GM21390 (cell line): ENCODE measurements at regions not wholly inside any gene's neighbourhood (a gene's known extent, or its start where the extent isn't known, plus 50 kb on each side); places are given as distances from the start of the nearest gene placed in this dataset.

Experiments
- ATAC-seq: cut with Tn5 transposase; IDR thresholded peaks from one replicate; pipeline ENCODE4 v1.9.1; 2021; ENCODE audit not compliant: unreplicated experiment

GRCh38 chr1:91152331-91152730 is 130.5 kb upstream of the ZNF644 start:
- no peak for ATAC-seq

GRCh38 chr1:91151702-91152101 is 129.9 kb upstream of the ZNF644 start:
- no peak for ATAC-seq

GRCh38 chr1:91148641-91149069 is 126.8 kb upstream of the ZNF644 start:
- no peak for ATAC-seq

- no peak for ATAC-seq
These were observed 120.0 kb upstream of the ZNF644 start for GRCh38 chr1:91141858-91142257.

GRCh38 chr1:91138959-91139358 is 117.1 kb upstream of the ZNF644 start:
- ATAC-seq = no peak

GRCh38 chr1:91137173-91137852 is 115.5 kb upstream of the ZNF644 start:
- no peak for ATAC-seq

GRCh38 chr1:91135799-91136198 is 114.0 kb upstream of the ZNF644 start:
- no peak for ATAC-seq

- ATAC-seq = no peak
These were observed 111.4 kb upstream of the ZNF644 start for GRCh38 chr1:91133248-91133647.

GRCh38 chr1:91130256-91130985 is 108.6 kb upstream of the ZNF644 start:
- no peak for ATAC-seq

- ATAC-seq = no peak
These were observed 107.6 kb upstream of the ZNF644 start for GRCh38 chr1:91129458-91129857.

GRCh38 chr1:91129017-91129416 is 107.2 kb upstream of the ZNF644 start:
- no peak for ATAC-seq

- ATAC-seq = no peak
These were observed 103.2 kb upstream of the ZNF644 start for GRCh38 chr1:91124989-91125417.

GRCh38 chr1:91124290-91124985 is 102.6 kb upstream of the ZNF644 start:
- no peak for ATAC-seq

GRCh38 chr1:91123773-91124172 is 101.9 kb upstream of the ZNF644 start:
- no peak for ATAC-seq

- no peak for ATAC-seq
These were observed 101.5 kb upstream of the ZNF644 start for GRCh38 chr1:91123319-91123718.

- no peak for ATAC-seq
These were observed 100.4 kb upstream of the ZNF644 start for GRCh38 chr1:91122106-91122717.

- no peak for ATAC-seq
These were observed 99.5 kb upstream of the ZNF644 start for GRCh38 chr1:91121366-91121765.

- no peak for ATAC-seq
These were observed 99.1 kb upstream of the ZNF644 start for GRCh38 chr1:91120936-91121335.

GRCh38 chr1:91120421-91120820 is 98.6 kb upstream of the ZNF644 start:
- ATAC-seq = no peak

- ATAC-seq = no peak
These were observed 82.9 kb upstream of the ZNF644 start for GRCh38 chr1:91104712-91105111.

- ATAC-seq = no peak
These were observed 79.5 kb upstream of the ZNF644 start for GRCh38 chr1:91101328-91101727.
